Upper lobe of left lung (tissue), 4 donors: ENCODE measurements at regions not wholly inside any gene's neighbourhood (a gene's known extent, or its start where the extent isn't known, plus 50 kb on each side); places are given as distances from the start of the nearest gene placed in this dataset.

ENCODE experiments used
- CTCF ChIP-seq, 6 experiments: fragments of 450-650 bp in 4 of 6; fragments of 200-600 bp in 2 of 6; sonication (generic) in 2 of 6; IDR thresholded peaks; one replicate each; pipeline ENCODE4 v1.5.1; 2016 to 2019; ENCODE audit warnings: antibody characterized with exemption in 6 of 6
- POLR2AphosphoS5 ChIP-seq, 2 donors: sonication (generic); formaldehyde crosslinking; IDR thresholded peaks; one replicate each; pipeline ENCODE4 v1.5.1; 2017; ENCODE audit warnings: antibody characterized with exemption in 2 of 2

- TF ChIP-seq CTCF (IDR thresholded peaks at IDR 0.05) (no peak), POLR2AphosphoS5 (IDR thresholded peaks at IDR 0.05) (no peak)
These were observed 51.1 kb upstream of the GPR6 start for GRCh38 chr6:109927052-109927451.
